Endothelial cell (in vitro differentiated cells): ENCODE measurements at regions not wholly inside any gene's neighbourhood (a gene's known extent, or its start where the extent isn't known, plus 50 kb on each side); places are given as distances from the start of the nearest gene placed in this dataset.

Experiments
- DNase-seq: peaks from one replicate; pipeline ENCODE4 v3.0.0; 2021; ENCODE audit warnings: low spot score
- H3K27ac Mint-ChIP-seq: one replicate; pipeline ENCODE4 v1.8.0; 2021; ENCODE audit warnings: mixed read lengths, inconsistent platforms; ENCODE audit not compliant: unreplicated experiment
- H3K27me3 Mint-ChIP-seq: one replicate; pipeline ENCODE4 v1.8.0; 2021; ENCODE audit warnings: mild to moderate bottlenecking, moderate library complexity, mixed read lengths, inconsistent platforms; ENCODE audit not compliant: unreplicated experiment
- H3K36me3 Mint-ChIP-seq: one replicate; pipeline ENCODE4 v1.8.0; 2021; ENCODE audit warnings: mild to moderate bottlenecking, low read depth, mixed read lengths, inconsistent platforms; ENCODE audit not compliant: unreplicated experiment
- H3K4me1 Mint-ChIP-seq: one replicate; pipeline ENCODE4 v1.8.0; 2021; ENCODE audit warnings: mild to moderate bottlenecking, mixed read lengths, inconsistent platforms; ENCODE audit not compliant: unreplicated experiment
- H3K4me3 Mint-ChIP-seq: one replicate; pipeline ENCODE4 v1.8.0; 2021; ENCODE audit warnings: mild to moderate bottlenecking, mixed read lengths, inconsistent platforms; ENCODE audit not compliant: unreplicated experiment
- H3K9me3 Mint-ChIP-seq: one replicate; pipeline ENCODE4 v1.8.0; 2021; ENCODE audit warnings: mixed read lengths, inconsistent platforms; ENCODE audit not compliant: unreplicated experiment
- CTCF ChIP-seq: fragments of 200-600 bp; sonication (generic); IDR thresholded peaks from one replicate; pipeline ENCODE4 v1.5.0; 2021; ENCODE audit warnings: antibody characterized with exemption; ENCODE audit not compliant: unreplicated experiment

- Mint-ChIP-seq H3K27ac (no peak overlapping the region), H3K4me3 (no peak overlapping the region), H3K27me3 (no peaks in the 10 kb centered on the region), H3K9me3 (no peaks in the 10 kb centered on the region), H3K36me3 (no peaks in the 10 kb centered on the region), H3K4me1 (peaks cover 8% of the 10 kb centered on the region)
- no peak for DNase-seq
- no peak for TF ChIP-seq CTCF
Measured at GRCh38 chr2:53286345-53286744, 481.3 kb upstream of the CHAC2 start.

DNA sequence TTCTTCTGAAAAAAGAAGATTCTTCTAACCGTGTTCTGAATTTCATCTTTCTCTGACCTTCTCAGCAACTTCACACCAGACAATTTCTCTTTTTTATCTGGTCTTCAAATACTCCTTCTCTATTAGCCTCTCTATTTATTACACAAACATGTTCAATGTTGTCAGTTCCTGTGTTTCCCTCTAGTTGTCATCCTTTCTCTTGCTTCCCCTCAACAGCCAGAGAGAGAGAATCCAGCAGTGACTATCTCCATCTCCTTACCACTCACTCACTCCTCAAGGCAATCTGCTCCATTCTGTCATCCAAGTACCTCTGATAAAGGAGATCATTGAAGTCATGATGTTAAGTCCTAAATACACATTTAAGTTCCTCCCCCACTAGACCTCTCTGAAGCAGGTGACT, 491.9 kb upstream of the CHAC2 start:
- H3K27me3 Mint-ChIP-seq: no peaks in the 10 kb centered on the region
- H3K9me3 Mint-ChIP-seq: no peaks in the 10 kb centered on the region
- no peak for TF ChIP-seq CTCF
- no peak overlapping the region for H3K4me3 Mint-ChIP-seq
- no peak for DNase-seq
- H3K4me1 Mint-ChIP-seq: no peaks in the 10 kb centered on the region
- no peaks in the 10 kb centered on the region for H3K36me3 Mint-ChIP-seq
- no peak overlapping the region for H3K27ac Mint-ChIP-seq

GRCh38 chr2:53268626-53269025, 499.0 kb upstream of the CHAC2 start:
- H3K4me3 Mint-ChIP-seq: no peak overlapping the region
- H3K27me3 Mint-ChIP-seq: no peaks in the 10 kb centered on the region
- H3K9me3 Mint-ChIP-seq: no peaks in the 10 kb centered on the region
- H3K4me1 Mint-ChIP-seq: no peaks in the 10 kb centered on the region
- no peaks in the 10 kb centered on the region for H3K36me3 Mint-ChIP-seq
- TF ChIP-seq CTCF: no peak
- DNase-seq: no peak
- no peak overlapping the region for H3K27ac Mint-ChIP-seq

- Mint-ChIP-seq H3K27me3 (no peaks in the 10 kb centered on the region), H3K4me1 (no peaks in the 10 kb centered on the region), H3K4me3 (no peak overlapping the region), H3K27ac (no peak overlapping the region), H3K36me3 (no peaks in the 10 kb centered on the region), H3K9me3 (no peaks in the 10 kb centered on the region)
- no peak for DNase-seq
- TF ChIP-seq CTCF: no peak
Measured at GRCh38 chr2:53268086-53268485, 499.5 kb upstream of the CHAC2 start.

- H3K4me1 Mint-ChIP-seq: no peaks in the 10 kb centered on the region
- H3K9me3 Mint-ChIP-seq: no peaks in the 10 kb centered on the region
- H3K27me3 Mint-ChIP-seq: no peaks in the 10 kb centered on the region
- H3K27ac Mint-ChIP-seq: no peak overlapping the region
- no peaks in the 10 kb centered on the region for H3K36me3 Mint-ChIP-seq
- DNase-seq: no peak
- H3K4me3 Mint-ChIP-seq: no peak overlapping the region
- TF ChIP-seq CTCF: no peak
Measured at GRCh38 chr2:53265544-53266299, 501.9 kb upstream of the CHAC2 start.
